ENCODE measurements at regions not wholly inside any gene's neighbourhood (a gene's known extent, or its start where the extent isn't known, plus 50 kb on each side); places are given as distances from the start of the nearest gene placed in this dataset.

DNA sequence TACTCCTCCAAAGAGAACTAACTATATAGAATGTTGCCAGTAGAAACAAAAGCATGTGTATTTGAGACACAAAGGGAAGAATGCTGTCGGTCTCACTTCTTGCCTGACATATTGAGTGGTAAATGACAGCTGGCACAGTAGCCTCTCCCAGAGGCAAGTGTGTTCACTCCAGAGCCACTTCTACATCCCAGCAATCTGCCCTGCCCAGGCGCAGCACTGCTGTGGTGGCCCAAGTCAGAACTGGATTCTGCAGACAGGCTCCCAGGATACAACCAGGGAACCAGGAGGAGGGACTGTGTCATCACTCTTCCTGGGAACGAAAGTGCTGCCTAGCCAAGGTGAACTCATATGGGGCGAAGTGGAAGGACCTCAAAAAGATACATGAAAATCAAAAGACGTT is 103.2 kb upstream of the ARMC2 start:
- H3K9ac ChIP-seq (ENCODE audit: low read depth, low read length) = no peak overlapping the region
- no peaks in the 10 kb centered on the region for H3K27me3 ChIP-seq (ENCODE audit: insufficient read depth, low read length)
- H3K27ac ChIP-seq (ENCODE audit: low read length) = no peak overlapping the region
- H3K4me1 ChIP-seq (ENCODE audit: insufficient read depth, low read length) = 0 out of 2 replicates have a peak, but pooled peaks cover 4% of the 10 kb centered on the region
- H3K4me3 ChIP-seq (ENCODE audit: low read length) = no peak overlapping the region
- H3K36me3 ChIP-seq (ENCODE audit: insufficient read depth, low read depth, low read length) = no peaks in the 10 kb centered on the region
- no peaks in the 10 kb centered on the region for H3K9me3 ChIP-seq (ENCODE audit: insufficient read depth, low read depth, low read length)

DNA sequence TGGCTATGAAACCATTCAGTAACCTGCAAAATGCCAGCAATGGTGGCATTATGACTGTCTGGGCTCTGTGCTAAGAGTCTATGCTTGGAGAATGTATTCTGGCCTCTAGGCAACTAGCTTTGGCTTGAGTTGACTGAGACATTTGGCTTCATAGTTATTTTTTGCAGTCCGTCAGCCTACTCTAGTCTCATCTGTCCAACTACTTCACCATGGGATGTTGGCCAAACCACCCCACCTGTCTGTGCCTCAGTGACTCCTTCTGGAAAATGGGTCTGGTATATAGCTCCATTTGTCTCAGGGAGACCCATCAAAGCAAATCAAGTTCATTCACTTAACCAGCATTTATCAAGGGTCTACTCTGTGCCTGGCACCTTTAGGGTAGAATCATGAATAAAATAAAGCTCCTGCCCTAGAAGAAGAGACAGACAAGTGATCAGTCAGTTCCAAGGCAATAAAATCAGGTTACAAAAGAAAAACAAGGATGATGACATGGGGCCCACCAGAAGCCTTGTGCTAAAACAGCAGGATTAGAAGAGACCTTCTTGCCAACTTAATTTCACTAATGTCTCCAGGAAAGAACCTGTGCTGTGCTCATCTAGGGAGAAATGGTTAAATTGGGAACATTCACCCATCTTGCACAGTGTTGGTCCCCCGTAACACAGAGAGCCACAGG is 102.4 kb upstream of the ARMC2 start:
- Histone ChIP-seq H3K9ac (ENCODE audit: low read depth, low read length) (no peak overlapping the region), H3K36me3 (ENCODE audit: insufficient read depth, low read depth, low read length) (no peaks in the 10 kb centered on the region), H3K9me3 (ENCODE audit: insufficient read depth, low read depth, low read length) (no peaks in the 10 kb centered on the region), H3K27ac (ENCODE audit: low read length) (no peak overlapping the region), H3K4me1 (ENCODE audit: insufficient read depth, low read length) (0 out of 2 replicates have a peak, but pooled peaks cover 4% of the 10 kb centered on the region), H3K27me3 (ENCODE audit: insufficient read depth, low read length) (no peaks in the 10 kb centered on the region), H3K4me3 (ENCODE audit: low read length) (no peak overlapping the region)

DNA sequence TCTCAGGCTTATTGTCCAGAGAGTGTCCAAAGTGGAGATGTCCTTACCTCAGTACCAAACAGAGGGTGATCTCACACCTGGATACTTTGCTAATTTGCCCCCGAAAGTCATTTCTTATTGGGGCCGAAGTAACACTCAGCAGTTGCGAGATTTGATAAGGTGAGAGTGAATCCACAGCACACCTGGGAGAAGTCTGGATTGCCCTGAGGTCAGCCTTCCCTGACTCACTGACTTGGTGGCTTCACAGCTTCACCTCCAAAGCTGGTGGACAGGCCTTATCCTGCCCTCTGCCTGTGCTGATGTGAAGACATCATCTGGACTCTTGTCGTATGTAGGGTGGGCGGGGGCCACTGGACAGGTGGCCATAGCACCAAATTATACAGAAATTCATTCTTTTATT is 101.9 kb upstream of the ARMC2 start:
- Histone ChIP-seq H3K36me3 (ENCODE audit: insufficient read depth, low read depth, low read length) (no peaks in the 10 kb centered on the region), H3K27me3 (ENCODE audit: insufficient read depth, low read length) (no peaks in the 10 kb centered on the region), H3K9ac (ENCODE audit: low read depth, low read length) (no peak overlapping the region), H3K9me3 (ENCODE audit: insufficient read depth, low read depth, low read length) (no peaks in the 10 kb centered on the region), H3K27ac (ENCODE audit: low read length) (no peak overlapping the region), H3K4me3 (ENCODE audit: low read length) (no peak overlapping the region), H3K4me1 (ENCODE audit: insufficient read depth, low read length) (0 out of 2 replicates have a peak, but pooled peaks cover 4% of the 10 kb centered on the region)

DNA sequence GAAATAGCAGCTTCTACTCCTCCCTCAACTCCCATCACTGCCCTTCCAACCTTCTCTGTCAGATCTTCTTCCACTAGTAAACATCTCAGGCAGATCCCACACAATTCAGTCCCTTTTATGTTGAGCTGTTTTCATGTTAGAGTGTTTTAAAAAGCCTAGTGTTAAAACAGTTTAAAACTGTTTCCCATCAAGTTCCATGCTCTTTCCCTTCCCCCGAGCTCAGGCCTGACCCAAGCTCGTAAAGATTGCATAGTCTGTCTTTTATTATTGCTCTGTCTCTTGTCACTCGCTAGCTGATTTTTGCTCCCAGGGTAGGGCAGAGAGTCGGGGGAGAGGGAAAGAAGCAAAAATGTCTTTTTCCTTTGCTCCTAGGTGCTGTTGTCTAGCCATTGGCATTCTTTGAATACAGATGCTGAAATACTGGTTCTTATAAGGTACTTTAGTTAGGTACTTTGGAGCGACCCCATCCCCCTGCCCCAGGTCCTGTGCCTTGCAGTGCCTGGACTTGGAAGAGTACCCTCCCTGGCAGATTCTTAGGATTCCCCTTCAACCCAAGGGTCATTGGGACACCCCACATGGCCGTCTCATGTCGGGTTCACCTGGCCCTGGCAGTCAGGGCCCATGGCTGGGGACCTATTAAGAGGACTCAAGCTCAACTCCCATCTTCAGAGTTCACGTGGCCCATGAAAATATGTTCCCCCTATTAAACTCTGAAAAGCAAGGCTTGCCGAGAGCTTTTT is 101.2 kb upstream of the ARMC2 start:
- H3K27me3 ChIP-seq (ENCODE audit: insufficient read depth, low read length) = no peaks in the 10 kb centered on the region
- no peaks in the 10 kb centered on the region for H3K36me3 ChIP-seq (ENCODE audit: insufficient read depth, low read depth, low read length)
- H3K4me1 ChIP-seq (ENCODE audit: insufficient read depth, low read length) = 0 out of 2 replicates have a peak, but pooled peaks cover 4% of the 10 kb centered on the region
- no peak overlapping the region for H3K9ac ChIP-seq (ENCODE audit: low read depth, low read length)
- no peak overlapping the region for H3K4me3 ChIP-seq (ENCODE audit: low read length)
- H3K9me3 ChIP-seq (ENCODE audit: insufficient read depth, low read depth, low read length) = no peaks in the 10 kb centered on the region
- H3K27ac ChIP-seq (ENCODE audit: low read length) = no peak overlapping the region

DNA sequence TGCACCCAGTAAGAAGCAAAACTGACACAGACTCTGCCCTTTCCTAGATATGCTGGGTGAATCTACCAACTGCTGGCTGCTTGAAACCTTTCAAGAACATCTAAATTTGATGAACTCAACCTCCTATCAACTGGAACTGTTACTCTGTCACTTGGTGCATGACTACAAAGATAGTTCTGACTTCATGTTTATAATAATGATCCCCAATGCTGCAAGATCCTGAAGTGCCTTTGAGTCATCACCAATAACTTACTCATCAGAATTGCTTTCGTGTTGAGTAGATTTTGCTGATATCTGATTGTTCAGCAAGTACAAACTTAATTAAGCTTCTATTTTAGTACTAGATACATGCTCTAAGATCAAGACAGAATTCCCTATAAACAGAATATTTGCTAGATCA is 100.2 kb upstream of the ARMC2 start:
- Histone ChIP-seq H3K27ac (ENCODE audit: low read length) (no peak overlapping the region), H3K9me3 (ENCODE audit: insufficient read depth, low read depth, low read length) (no peaks in the 10 kb centered on the region), H3K9ac (ENCODE audit: low read depth, low read length) (no peak overlapping the region), H3K4me3 (ENCODE audit: low read length) (no peak overlapping the region), H3K27me3 (ENCODE audit: insufficient read depth, low read length) (no peaks in the 10 kb centered on the region), H3K4me1 (ENCODE audit: insufficient read depth, low read length) (0 out of 2 replicates have a peak, but pooled peaks cover 4% of the 10 kb centered on the region), H3K36me3 (ENCODE audit: insufficient read depth, low read depth, low read length) (no peaks in the 10 kb centered on the region)

DNA sequence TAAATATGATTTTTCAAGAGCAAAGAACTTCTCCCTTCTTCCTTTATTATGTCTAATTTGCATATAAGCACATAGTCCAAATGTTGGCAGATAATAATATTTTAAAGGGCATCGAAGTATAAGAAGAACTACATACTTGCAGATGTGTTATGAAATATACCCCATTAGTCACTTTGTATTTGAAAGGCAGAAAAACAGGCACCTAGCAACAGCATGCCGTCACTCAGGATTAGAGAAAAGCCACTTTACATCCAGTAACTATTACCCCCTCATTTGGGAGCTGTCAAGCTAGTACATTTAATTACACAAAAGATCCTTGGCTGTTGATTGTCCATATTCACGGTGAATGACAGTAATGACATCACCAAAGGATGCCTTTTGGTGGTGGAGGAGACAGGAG is 99.3 kb upstream of the ARMC2 start:
- Histone ChIP-seq H3K9me3 (ENCODE audit: insufficient read depth, low read depth, low read length) (no peaks in the 10 kb centered on the region), H3K27me3 (ENCODE audit: insufficient read depth, low read length) (no peaks in the 10 kb centered on the region), H3K4me3 (ENCODE audit: low read length) (no peak overlapping the region), H3K9ac (ENCODE audit: low read depth, low read length) (no peak overlapping the region), H3K27ac (ENCODE audit: low read length) (no peak overlapping the region), H3K36me3 (ENCODE audit: insufficient read depth, low read depth, low read length) (no peaks in the 10 kb centered on the region), H3K4me1 (ENCODE audit: insufficient read depth, low read length) (0 out of 2 replicates have a peak, but pooled peaks cover 4% of the 10 kb centered on the region)

DNA sequence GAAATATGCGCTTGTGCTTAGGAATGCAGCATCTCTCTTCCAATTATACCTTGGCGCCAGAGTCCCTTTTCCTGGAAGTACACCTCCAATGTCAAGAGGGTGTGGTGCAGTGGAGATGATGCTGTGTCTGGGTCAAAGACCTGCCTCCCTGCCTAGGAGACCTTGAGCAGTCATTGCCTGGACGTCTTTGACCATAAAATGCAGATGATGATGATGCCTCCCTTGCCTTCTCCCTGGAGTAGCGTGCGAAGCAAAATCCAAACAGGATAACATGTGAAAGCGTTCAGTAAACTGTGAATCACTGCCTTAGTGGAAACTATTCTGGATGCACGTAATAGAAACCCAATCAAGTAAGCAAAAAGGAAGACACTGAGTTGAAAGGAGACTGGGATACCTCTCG is 97.4 kb upstream of the ARMC2 start:
- no peaks in the 10 kb centered on the region for H3K36me3 ChIP-seq (ENCODE audit: insufficient read depth, low read depth, low read length)
- no peak overlapping the region for H3K27ac ChIP-seq (ENCODE audit: low read length)
- no peaks in the 10 kb centered on the region for H3K4me1 ChIP-seq (ENCODE audit: insufficient read depth, low read length)
- no peaks in the 10 kb centered on the region for H3K9me3 ChIP-seq (ENCODE audit: insufficient read depth, low read depth, low read length)
- no peak overlapping the region for H3K9ac ChIP-seq (ENCODE audit: low read depth, low read length)
- no peak overlapping the region for H3K4me3 ChIP-seq (ENCODE audit: low read length)
- H3K27me3 ChIP-seq (ENCODE audit: insufficient read depth, low read length) = no peaks in the 10 kb centered on the region

DNA sequence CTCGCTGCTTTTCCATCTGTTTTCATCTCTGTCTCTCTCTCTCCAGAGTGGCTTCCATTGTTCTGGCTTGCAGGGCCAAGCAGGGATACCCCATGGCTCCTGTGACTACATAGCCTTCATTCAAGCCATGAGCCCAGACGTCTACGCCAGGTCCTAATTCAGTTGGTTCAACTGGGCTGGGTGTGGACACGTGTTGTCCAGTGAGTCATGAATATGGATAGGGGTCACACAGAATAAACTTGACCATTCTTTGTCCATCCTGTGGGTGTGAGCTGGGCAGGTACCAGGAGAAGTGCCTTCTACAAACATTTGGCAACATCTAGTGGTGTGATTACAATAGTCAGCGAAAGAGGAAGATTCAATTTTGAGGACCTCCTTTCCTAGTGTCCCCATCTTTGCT is 96.9 kb upstream of the ARMC2 start:
- no peak overlapping the region for H3K9ac ChIP-seq (ENCODE audit: low read depth, low read length)
- H3K36me3 ChIP-seq (ENCODE audit: insufficient read depth, low read depth, low read length) = no peaks in the 10 kb centered on the region
- H3K27ac ChIP-seq (ENCODE audit: low read length) = no peak overlapping the region
- H3K9me3 ChIP-seq (ENCODE audit: insufficient read depth, low read depth, low read length) = no peaks in the 10 kb centered on the region
- H3K4me3 ChIP-seq (ENCODE audit: low read length) = no peak overlapping the region
- no peaks in the 10 kb centered on the region for H3K4me1 ChIP-seq (ENCODE audit: insufficient read depth, low read length)
- H3K27me3 ChIP-seq (ENCODE audit: insufficient read depth, low read length) = no peaks in the 10 kb centered on the region

DNA sequence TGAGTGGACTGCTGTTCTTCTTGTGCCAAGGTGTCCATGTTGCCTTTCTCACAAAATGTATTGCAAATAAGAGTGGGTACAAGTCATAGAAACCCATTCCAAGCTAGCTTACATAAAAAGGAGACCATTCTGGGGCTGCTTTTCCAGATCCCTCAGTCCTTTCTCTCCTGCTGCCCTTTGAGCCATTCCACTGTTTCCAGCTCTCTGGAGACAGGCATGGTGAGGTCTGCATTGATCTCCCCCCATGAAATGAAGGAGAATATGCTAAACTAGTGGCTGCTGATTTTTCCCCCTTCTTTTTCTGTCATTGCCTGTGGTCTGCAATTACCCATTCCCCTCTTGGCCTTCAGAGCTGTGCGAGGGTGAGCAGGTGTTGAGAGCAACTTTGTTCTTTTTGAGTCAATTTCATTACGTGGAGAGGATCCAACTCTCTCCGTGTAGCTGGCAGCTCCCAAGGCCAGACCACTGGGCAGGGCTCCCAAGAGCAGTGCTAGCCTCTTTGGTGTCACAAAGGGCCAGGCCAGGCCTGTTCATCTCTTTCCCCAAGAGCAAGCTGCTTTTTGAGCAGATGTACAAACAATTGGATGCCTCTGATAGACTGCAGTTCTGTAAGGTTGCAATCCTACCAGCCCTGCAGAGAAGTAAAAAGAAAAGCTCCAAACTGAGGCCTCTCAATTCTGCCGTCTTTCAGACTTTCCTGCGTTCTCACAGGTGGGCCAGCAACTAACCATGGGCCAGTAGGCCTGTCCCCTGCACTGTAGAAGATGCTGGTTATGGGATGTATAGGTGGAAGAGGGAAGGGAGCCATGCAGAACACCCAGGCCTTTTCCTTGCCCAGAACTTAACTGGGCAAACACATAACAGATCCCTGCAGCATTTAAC is 96.1 kb upstream of the ARMC2 start:
- Histone ChIP-seq H3K4me3 (ENCODE audit: low read length) (no peak overlapping the region), H3K27me3 (ENCODE audit: insufficient read depth, low read length) (no peaks in the 10 kb centered on the region), H3K9me3 (ENCODE audit: insufficient read depth, low read depth, low read length) (no peaks in the 10 kb centered on the region), H3K9ac (ENCODE audit: low read depth, low read length) (no peak overlapping the region), H3K27ac (ENCODE audit: low read length) (no peak overlapping the region), H3K4me1 (ENCODE audit: insufficient read depth, low read length) (no peaks in the 10 kb centered on the region), H3K36me3 (ENCODE audit: insufficient read depth, low read depth, low read length) (no peaks in the 10 kb centered on the region)

DNA sequence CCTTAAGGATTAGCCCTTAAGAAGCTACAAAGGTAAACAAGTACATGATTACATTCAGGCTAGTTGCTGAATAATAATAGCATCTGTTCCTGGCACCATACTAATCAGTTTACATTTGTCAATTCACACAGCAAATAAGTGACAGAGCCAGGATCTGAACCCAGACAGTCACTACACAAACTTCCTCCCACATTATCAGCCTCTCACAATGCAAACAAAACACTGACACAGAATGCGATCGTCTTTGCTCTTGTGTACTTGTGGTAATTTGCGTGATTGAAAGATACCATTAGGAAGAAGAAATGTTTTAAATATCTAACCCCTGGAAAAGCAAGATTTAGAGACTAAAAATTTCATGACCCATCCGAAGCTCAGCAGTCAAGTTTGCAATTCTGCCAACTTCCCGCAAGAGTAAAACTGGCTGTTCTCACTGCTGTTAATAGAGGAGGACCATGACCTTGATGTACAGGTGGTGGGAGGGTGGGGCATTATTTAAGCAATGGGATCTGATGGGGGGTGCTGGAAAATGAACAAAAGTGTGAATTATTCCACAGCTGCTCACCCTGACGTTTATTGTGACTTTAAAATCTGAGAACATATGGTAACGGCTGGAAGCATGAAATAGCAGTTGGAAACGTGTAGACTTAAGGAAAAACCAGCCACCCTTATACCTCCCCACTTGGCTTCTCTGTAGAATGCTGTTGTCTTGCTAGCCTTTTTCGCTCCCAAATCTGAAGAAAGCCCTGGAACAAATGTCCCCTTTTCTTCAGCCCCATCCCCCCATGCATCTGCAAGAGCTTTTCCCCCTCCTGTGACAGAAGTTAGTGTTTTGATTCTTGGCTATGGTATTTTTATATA is 95.3 kb upstream of the ARMC2 start:
- Histone ChIP-seq H3K36me3 (ENCODE audit: insufficient read depth, low read depth, low read length) (no peaks in the 10 kb centered on the region), H3K27ac (ENCODE audit: low read length) (no peak overlapping the region), H3K27me3 (ENCODE audit: insufficient read depth, low read length) (no peaks in the 10 kb centered on the region), H3K9ac (ENCODE audit: low read depth, low read length) (no peak overlapping the region), H3K9me3 (ENCODE audit: insufficient read depth, low read depth, low read length) (no peaks in the 10 kb centered on the region), H3K4me1 (ENCODE audit: insufficient read depth, low read length) (no peaks in the 10 kb centered on the region), H3K4me3 (ENCODE audit: low read length) (no peak overlapping the region)

Data from iPS-20b (cell line).